Suprapubic skin (tissue), 4 donors: ENCODE measurements at regions not wholly inside any gene's neighbourhood (a gene's known extent, or its start where the extent isn't known, plus 50 kb on each side); places are given as distances from the start of the nearest gene placed in this dataset.

Source experiments
- DNase-seq, 2 donors: peaks; one replicate each; pipeline ENCODE4 v3.0.0-alpha.2; 2019; ENCODE audit warnings: low spot score in 2 of 2
- H3K27ac ChIP-seq: fragments of 200-600 bp; sonication (generic); one replicate; pipeline ENCODE4 v1.5.1; 2019
- H3K27me3 ChIP-seq: fragments of 200-600 bp; sonication (generic); one replicate; pipeline ENCODE4 v1.5.1; 2019
- H3K36me3 ChIP-seq: fragments of 200-600 bp; sonication (generic); one replicate; pipeline ENCODE4 v1.5.1; 2019
- H3K4me1 ChIP-seq: fragments of 200-600 bp; sonication (generic); one replicate; pipeline ENCODE4 v1.5.1; 2019
- H3K4me3 ChIP-seq: fragments of 200-600 bp; sonication (generic); one replicate; pipeline ENCODE4 v1.5.1; 2019; ENCODE audit warnings: mild to moderate bottlenecking
- H3K9me3 ChIP-seq: fragments of 200-600 bp; sonication (generic); one replicate; pipeline ENCODE4 v1.5.1; 2019
- EP300 ChIP-seq: sonication (generic); formaldehyde crosslinking; IDR thresholded peaks from one replicate; pipeline ENCODE4 v1.6.1; 2017; ENCODE audit warnings: antibody characterized with exemption
- POLR2A ChIP-seq, 2 donors: fragments of 450-650 bp; IDR thresholded peaks; one replicate each; pipeline ENCODE4 v1.6.1; 2017; ENCODE audit warnings: antibody characterized with exemption in 2 of 2, mild to moderate bottlenecking in 2 of 2, moderate library complexity in 2 of 2
- POLR2AphosphoS5 ChIP-seq, 3 donors: sonication (generic); formaldehyde crosslinking; IDR thresholded peaks; one replicate each; pipeline ENCODE4 v1.6.1; 2017; ENCODE audit warnings: antibody characterized with exemption in 3 of 3
- WGBS: methylation state at CpG from one replicate; pipeline ENCODE4 v1.1.5; 2018; 5-methylcytosine and 5-hydroxymethylcytosine counted together
- TF ChIP-seq, protein P1 (sequence below), 2 donors: fragments of 200-600 bp in 1 of 2; fragments of 450-650 bp in 1 of 2; sonication (generic) in 1 of 2; IDR thresholded peaks; one replicate each; pipeline ENCODE4 v1.5.1; 2016 to 2019; ENCODE audit warnings: antibody characterized with exemption in 2 of 2, mild to moderate bottlenecking in 1 of 2, moderate library complexity in 1 of 2

DNA sequence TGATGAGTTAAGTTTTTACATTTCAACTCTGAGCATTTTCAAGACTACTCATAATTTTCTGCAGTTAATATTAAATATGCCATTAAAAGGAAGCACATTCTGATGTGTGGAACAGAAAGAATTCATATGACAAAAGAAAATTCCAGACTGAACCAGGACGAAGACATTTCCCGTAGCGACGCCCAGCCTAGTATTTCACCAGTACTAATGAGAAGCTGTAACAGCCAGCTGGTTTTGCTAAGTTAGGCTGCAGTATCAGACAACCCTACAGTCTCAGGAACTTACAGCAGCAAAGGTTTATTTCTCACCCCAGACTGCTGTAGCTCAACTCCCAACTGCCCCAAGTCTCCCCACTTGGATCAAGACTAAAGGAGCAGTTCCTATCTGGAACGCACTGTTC, 91.6 kb downstream of the TMEM174 start:
- Histone ChIP-seq H3K4me3 (no peak overlapping the region), H3K36me3 (no peaks in the 10 kb centered on the region), H3K9me3 (no peaks in the 10 kb centered on the region), H3K27ac (no peak overlapping the region), H3K4me1 (peaks cover 18% of the 10 kb centered on the region), H3K27me3 (no peaks in the 10 kb centered on the region)
- TF ChIP-seq, protein P1, sequence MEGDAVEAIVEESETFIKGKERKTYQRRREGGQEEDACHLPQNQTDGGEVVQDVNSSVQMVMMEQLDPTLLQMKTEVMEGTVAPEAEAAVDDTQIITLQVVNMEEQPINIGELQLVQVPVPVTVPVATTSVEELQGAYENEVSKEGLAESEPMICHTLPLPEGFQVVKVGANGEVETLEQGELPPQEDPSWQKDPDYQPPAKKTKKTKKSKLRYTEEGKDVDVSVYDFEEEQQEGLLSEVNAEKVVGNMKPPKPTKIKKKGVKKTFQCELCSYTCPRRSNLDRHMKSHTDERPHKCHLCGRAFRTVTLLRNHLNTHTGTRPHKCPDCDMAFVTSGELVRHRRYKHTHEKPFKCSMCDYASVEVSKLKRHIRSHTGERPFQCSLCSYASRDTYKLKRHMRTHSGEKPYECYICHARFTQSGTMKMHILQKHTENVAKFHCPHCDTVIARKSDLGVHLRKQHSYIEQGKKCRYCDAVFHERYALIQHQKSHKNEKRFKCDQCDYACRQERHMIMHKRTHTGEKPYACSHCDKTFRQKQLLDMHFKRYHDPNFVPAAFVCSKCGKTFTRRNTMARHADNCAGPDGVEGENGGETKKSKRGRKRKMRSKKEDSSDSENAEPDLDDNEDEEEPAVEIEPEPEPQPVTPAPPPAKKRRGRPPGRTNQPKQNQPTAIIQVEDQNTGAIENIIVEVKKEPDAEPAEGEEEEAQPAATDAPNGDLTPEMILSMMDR (IDR thresholded peaks at IDR 0.05), result no peak
- TF ChIP-seq POLR2A (IDR thresholded peaks at IDR 0.05) (no peak), EP300 (no peak), POLR2AphosphoS5 (IDR thresholded peaks at IDR 0.05) (no peak)
- 80% methylated on average over 5 of the region's 5 CpGs for WGBS
- DNase-seq, result no peak

DNA sequence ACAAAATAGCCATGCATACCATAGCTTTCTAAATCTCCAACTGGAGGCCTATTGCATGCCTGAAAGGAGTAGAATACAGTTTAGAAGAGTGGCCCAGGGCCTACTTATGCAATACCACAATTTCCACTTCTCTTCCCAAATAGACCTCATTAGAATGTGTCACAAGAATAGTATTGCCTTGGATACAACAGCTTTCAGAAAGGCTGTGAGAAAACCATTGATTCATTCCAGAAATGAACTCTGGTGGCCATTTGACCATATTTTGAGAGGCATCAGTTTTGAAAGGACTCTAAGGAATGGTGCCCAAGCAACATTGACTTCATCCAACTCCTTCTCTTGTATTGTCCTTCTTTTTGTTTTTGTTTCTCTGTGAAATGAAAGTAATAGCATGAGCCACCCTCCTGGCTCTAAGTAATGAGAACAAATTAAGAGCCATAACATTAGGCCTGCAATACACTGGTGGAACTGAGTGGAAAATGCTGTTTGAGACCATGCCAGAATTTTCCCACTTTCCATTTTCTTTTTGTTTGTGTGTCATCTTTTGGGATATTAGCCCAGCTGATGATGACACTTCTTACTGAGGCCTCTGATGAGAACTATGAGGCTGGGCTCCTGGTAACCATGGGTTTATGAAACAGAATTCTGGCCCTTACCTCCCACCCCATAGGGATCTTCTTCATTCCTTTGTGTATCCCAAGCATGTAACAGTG, 90.2 kb downstream of the TMEM174 start:
- Histone ChIP-seq H3K36me3 (no peaks in the 10 kb centered on the region), H3K4me1 (peaks cover 15% of the 10 kb centered on the region), H3K27me3 (no peaks in the 10 kb centered on the region), H3K9me3 (no peaks in the 10 kb centered on the region), H3K4me3 (no peak overlapping the region), H3K27ac (peak overlapping the region; percentile 58)
- TF ChIP-seq, protein P1 (IDR thresholded peaks at IDR 0.05), result no peak
- TF ChIP-seq POLR2AphosphoS5 (IDR thresholded peaks at IDR 0.05) (no peak), EP300 (no peak), POLR2A (IDR thresholded peaks at IDR 0.05) (no peak)
- no peak for DNase-seq

DNA sequence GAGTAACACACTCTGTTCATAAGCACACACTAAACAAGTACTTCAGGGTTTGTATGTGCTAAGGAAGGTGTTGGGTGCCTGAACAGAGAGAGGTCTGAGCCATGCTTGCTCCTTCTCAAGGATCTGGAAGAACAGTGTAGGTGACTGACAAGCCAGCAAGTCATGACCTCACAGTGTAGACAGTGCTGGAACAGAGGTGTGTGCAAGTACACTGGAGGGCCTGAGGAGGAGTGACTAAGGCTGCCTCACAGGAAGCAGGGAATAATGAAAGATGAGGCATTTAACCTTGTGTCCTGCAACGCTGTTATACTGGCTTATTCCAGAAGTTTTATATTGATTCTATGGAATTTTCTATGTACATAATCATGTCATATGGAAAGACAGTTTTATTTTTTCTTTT, 83.9 kb downstream of the TMEM174 start:
- Histone ChIP-seq H3K36me3 (no peaks in the 10 kb centered on the region), H3K27me3 (no peaks in the 10 kb centered on the region), H3K4me3 (no peak overlapping the region), H3K4me1 (no peaks in the 10 kb centered on the region), H3K9me3 (no peaks in the 10 kb centered on the region), H3K27ac (no peak overlapping the region)
- DNase-seq, result no peak
- no peak for TF ChIP-seq EP300
- TF ChIP-seq, protein P1 (IDR thresholded peaks at IDR 0.05), result no peak
- TF ChIP-seq POLR2A (IDR thresholded peaks at IDR 0.05), result no peak
- no peak for TF ChIP-seq POLR2AphosphoS5 (IDR thresholded peaks at IDR 0.05)
- WGBS, result 97% methylated on average over 1 of the region's 1 CpG

DNA sequence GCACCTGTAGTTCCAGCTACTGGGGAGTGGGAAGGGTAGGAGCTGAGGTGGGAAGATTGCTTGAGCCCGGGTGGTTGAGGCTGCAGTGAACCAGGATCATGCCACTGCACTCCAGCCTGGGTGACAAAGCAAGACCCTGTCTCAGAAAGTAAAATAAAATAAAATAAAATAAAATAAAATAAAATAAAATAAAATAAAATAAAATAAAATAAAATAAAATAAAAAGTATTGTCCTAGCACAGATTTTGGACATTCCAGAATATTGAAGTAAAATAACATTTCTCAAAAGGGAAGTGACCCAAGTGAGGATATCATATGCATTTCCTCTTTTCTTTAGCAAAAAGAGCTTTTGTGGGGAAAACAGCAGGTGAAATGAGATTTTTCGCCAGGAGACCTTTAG, 83.5 kb downstream of the TMEM174 start:
- H3K36me3 ChIP-seq, result no peaks in the 10 kb centered on the region
- no peaks in the 10 kb centered on the region for H3K4me1 ChIP-seq
- DNase-seq, result no peak
- H3K27ac ChIP-seq, result no peak overlapping the region
- WGBS, result 92% methylated on average over 2 of the region's 2 CpGs
- H3K9me3 ChIP-seq, result no peaks in the 10 kb centered on the region
- no peaks in the 10 kb centered on the region for H3K27me3 ChIP-seq
- TF ChIP-seq POLR2A (IDR thresholded peaks at IDR 0.05) (no peak), EP300 (no peak), POLR2AphosphoS5 (IDR thresholded peaks at IDR 0.05) (no peak)
- TF ChIP-seq, protein P1 (IDR thresholded peaks at IDR 0.05), result no peak
- H3K4me3 ChIP-seq, result no peak overlapping the region

DNA sequence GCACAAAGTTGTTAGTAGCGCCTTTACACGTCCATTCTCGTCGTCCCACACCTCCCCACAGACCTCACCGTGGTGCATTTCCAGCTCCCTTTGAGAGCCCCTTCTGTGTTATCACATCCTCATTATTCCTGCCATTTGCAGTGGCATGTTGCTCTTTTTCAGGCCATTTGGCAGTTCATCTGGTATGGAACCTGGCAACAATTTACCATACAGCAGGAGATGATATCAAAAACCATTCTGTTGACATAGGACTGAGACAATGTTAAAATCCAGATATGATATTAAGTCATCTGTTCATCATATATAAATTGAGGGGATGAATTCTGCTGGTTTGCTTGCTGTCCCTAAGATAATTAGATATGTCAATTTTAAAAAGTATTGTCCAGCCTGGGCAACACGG, 83.0 kb downstream of the TMEM174 start:
- WGBS, result 80% methylated on average over 6 of the region's 6 CpGs

More for the DNA sequence above, 83.0 kb downstream of the TMEM174 start:
- TF ChIP-seq POLR2AphosphoS5 (IDR thresholded peaks at IDR 0.05) (no peak), POLR2A (IDR thresholded peaks at IDR 0.05) (no peak), EP300 (no peak)
- TF ChIP-seq, protein P1 (IDR thresholded peaks at IDR 0.05), result no peak
- Histone ChIP-seq H3K27ac (no peak overlapping the region), H3K4me1 (no peaks in the 10 kb centered on the region), H3K4me3 (no peak overlapping the region), H3K36me3 (no peaks in the 10 kb centered on the region), H3K27me3 (peaks cover under 1% of the 10 kb centered on the region), H3K9me3 (no peaks in the 10 kb centered on the region)
- no peak for DNase-seq
